CD4-positive, alpha-beta T cell treated with Interleukin-10 for 1 hour (primary cell): ENCODE measurements at regions not wholly inside any gene's neighbourhood (a gene's known extent, or its start where the extent isn't known, plus 50 kb on each side); places are given as distances from the start of the nearest gene placed in this dataset.

Experiments used
- DNase-seq: peaks from one replicate; pipeline ENCODE4 v3.0.0-alpha.2; 2020

GRCh38 chr20:6657904-6658303 lies 109.6 kb upstream of the BMP2 start:
- DNase-seq, result no peak

- no peak for DNase-seq
Measured at GRCh38 chr20:6657111-6657510, 110.4 kb upstream of the BMP2 start.

- DNase-seq, result no peak
Measured at GRCh38 chr20:6654513-6655252, 112.8 kb upstream of the BMP2 start.

GRCh38 chr20:6651561-6651960 lies 115.9 kb upstream of the BMP2 start:
- no peak for DNase-seq

GRCh38 chr20:6651016-6651415 lies 116.5 kb upstream of the BMP2 start:
- DNase-seq, result no peak

- DNase-seq, result no peak
Measured at GRCh38 chr20:6646021-6646636, 121.4 kb upstream of the BMP2 start.

- DNase-seq, result no peak
Measured at GRCh38 chr20:6644813-6645628, 122.5 kb upstream of the BMP2 start.

GRCh38 chr20:6641012-6641411 lies 126.5 kb upstream of the BMP2 start:
- no peak for DNase-seq

GRCh38 chr20:6637160-6637579 lies 130.3 kb upstream of the BMP2 start:
- DNase-seq, result no peak

GRCh38 chr20:6636209-6637159 lies 131.0 kb upstream of the BMP2 start:
- DNase-seq, result no peak

GRCh38 chr20:6635034-6635736 lies 132.3 kb upstream of the BMP2 start:
- no peak for DNase-seq

GRCh38 chr20:6632187-6632586 lies 135.3 kb upstream of the BMP2 start:
- no peak for DNase-seq

GRCh38 chr20:6630514-6630913 lies 137.0 kb upstream of the BMP2 start:
- no peak for DNase-seq

- DNase-seq, result no peak
Measured at GRCh38 chr20:6629564-6629963, 137.9 kb upstream of the BMP2 start.

- DNase-seq, result no peak
Measured at GRCh38 chr20:6626805-6627204, 140.7 kb upstream of the BMP2 start.

GRCh38 chr20:6623989-6624388 lies 143.5 kb upstream of the BMP2 start:
- no peak for DNase-seq

- no peak for DNase-seq
Measured at GRCh38 chr20:6622041-6622440, 145.4 kb upstream of the BMP2 start.

- DNase-seq, result no peak
Measured at GRCh38 chr20:6618051-6618450, 149.4 kb upstream of the BMP2 start.

GRCh38 chr20:6616421-6616820 lies 151.1 kb upstream of the BMP2 start:
- DNase-seq, result no peak

GRCh38 chr20:6614836-6615235 lies 152.7 kb upstream of the BMP2 start:
- DNase-seq, result no peak

- no peak for DNase-seq
Measured at GRCh38 chr20:6613280-6613861, 154.1 kb upstream of the BMP2 start.

- no peak for DNase-seq
Measured at GRCh38 chr20:6612606-6612923, 154.9 kb upstream of the BMP2 start.
